ENCODE measurements at regions not wholly inside any gene's neighbourhood (a gene's known extent, or its start where the extent isn't known, plus 50 kb on each side); places are given as distances from the start of the nearest gene placed in this dataset.

DNA sequence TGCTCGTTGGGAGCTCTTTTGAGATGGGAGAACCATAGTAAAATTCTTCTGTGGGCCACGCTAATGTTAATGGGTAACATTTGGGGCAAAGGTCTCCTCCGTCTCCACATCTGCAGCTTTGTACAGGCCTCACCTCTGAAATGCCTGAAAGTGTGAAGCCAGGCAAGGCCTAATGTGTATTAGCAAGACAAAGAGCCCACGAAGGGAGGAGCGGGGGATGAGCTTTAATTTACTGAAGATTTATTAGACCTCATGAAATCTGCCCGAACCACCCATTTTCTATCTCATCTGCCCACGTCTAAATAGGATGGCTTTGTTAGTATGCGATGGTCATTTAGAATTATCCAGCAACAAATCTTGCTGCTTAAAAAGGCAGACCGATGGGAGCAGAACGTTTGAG lies 408.9 kb downstream of the PMP22 start:
- TF ChIP-seq, protein P1, sequence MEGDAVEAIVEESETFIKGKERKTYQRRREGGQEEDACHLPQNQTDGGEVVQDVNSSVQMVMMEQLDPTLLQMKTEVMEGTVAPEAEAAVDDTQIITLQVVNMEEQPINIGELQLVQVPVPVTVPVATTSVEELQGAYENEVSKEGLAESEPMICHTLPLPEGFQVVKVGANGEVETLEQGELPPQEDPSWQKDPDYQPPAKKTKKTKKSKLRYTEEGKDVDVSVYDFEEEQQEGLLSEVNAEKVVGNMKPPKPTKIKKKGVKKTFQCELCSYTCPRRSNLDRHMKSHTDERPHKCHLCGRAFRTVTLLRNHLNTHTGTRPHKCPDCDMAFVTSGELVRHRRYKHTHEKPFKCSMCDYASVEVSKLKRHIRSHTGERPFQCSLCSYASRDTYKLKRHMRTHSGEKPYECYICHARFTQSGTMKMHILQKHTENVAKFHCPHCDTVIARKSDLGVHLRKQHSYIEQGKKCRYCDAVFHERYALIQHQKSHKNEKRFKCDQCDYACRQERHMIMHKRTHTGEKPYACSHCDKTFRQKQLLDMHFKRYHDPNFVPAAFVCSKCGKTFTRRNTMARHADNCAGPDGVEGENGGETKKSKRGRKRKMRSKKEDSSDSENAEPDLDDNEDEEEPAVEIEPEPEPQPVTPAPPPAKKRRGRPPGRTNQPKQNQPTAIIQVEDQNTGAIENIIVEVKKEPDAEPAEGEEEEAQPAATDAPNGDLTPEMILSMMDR (IDR thresholded peaks at IDR 0.05 in 2 of 3, conservative IDR thresholded peaks at IDR 0.05 in 1 of 3; ENCODE audit: borderline replicate concordance in 1 of 3, insufficient read depth in 1 of 3, low read depth in 2 of 3, low read length in 2 of 3), result no peak
- TF ChIP-seq RAD21 (IDR thresholded peaks at IDR 0.05; ENCODE audit: low read depth) (no peak), POLR2AphosphoS5 (IDR thresholded peaks at IDR 0.05; ENCODE audit: low read depth, low read length) (no peak), EZH2 (IDR thresholded peaks at IDR 0.05) (no peak), ZNF274 (IDR thresholded peaks at IDR 0.05; ENCODE audit: low read depth, low read length) (no peak), CEBPB (IDR thresholded peaks at IDR 0.05; ENCODE audit: low read depth) (no peak), POLR2A (IDR thresholded peaks at IDR 0.05; ENCODE audit: borderline replicate concordance, extremely low read depth, insufficient read depth, insufficient read length) (no peak), YY1 (IDR thresholded peaks at IDR 0.05; ENCODE audit: extremely low read depth, insufficient replicate concordance, low read depth, low read length) (no peak), SP1 (IDR thresholded peaks at IDR 0.05; ENCODE audit: low read depth) (no peak), ZFX (IDR thresholded peaks at IDR 0.05) (no peak), EZH2phosphoT487 (IDR thresholded peaks at IDR 0.05; ENCODE audit: borderline replicate concordance) (no peak), FOSL1 (IDR thresholded peaks at IDR 0.05; ENCODE audit: low read depth) (no peak)
- TF ChIP-seq, protein P2, sequence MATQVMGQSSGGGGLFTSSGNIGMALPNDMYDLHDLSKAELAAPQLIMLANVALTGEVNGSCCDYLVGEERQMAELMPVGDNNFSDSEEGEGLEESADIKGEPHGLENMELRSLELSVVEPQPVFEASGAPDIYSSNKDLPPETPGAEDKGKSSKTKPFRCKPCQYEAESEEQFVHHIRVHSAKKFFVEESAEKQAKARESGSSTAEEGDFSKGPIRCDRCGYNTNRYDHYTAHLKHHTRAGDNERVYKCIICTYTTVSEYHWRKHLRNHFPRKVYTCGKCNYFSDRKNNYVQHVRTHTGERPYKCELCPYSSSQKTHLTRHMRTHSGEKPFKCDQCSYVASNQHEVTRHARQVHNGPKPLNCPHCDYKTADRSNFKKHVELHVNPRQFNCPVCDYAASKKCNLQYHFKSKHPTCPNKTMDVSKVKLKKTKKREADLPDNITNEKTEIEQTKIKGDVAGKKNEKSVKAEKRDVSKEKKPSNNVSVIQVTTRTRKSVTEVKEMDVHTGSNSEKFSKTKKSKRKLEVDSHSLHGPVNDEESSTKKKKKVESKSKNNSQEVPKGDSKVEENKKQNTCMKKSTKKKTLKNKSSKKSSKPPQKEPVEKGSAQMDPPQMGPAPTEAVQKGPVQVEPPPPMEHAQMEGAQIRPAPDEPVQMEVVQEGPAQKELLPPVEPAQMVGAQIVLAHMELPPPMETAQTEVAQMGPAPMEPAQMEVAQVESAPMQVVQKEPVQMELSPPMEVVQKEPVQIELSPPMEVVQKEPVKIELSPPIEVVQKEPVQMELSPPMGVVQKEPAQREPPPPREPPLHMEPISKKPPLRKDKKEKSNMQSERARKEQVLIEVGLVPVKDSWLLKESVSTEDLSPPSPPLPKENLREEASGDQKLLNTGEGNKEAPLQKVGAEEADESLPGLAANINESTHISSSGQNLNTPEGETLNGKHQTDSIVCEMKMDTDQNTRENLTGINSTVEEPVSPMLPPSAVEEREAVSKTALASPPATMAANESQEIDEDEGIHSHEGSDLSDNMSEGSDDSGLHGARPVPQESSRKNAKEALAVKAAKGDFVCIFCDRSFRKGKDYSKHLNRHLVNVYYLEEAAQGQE (IDR thresholded peaks at IDR 0.05; ENCODE audit: low read depth), result no peak
